CD4-positive, alpha-beta T cell (primary cell): ENCODE measurements at regions not wholly inside any gene's neighbourhood (a gene's known extent, or its start where the extent isn't known, plus 50 kb on each side); places are given as distances from the start of the nearest gene placed in this dataset.

Source experiments
- ATAC-seq: fragments of 200-7000 bp; cut with Tn5 transposase; one replicate; pipeline ENCODE4 v1.10.0; 2022; ENCODE audit warnings: mild to moderate bottlenecking; ENCODE audit not compliant: poor library complexity
- CTCF ChIA-PET: fragments of 350-600 bp; sonication (Branson Sonifier 250); formaldehyde crosslinking; loops from one replicate; lab custom pipeline; 2021; ENCODE audit warnings: antibody characterized with exemption, inconsistent platforms; lab: Charles Lee
- POLR2A ChIA-PET: fragments of 350-600 bp; sonication (Branson Sonifier 250); formaldehyde crosslinking; loops from one replicate; lab custom pipeline; 2021; ENCODE audit warnings: antibody characterized with exemption, inconsistent platforms; lab: Charles Lee
- DNase-seq, 14 experiments: peaks; one replicate each; pipeline ENCODE4 v3.0.0-alpha.2; 2013 to 2020; ENCODE audit warnings: mixed read lengths in 2 of 14
- H3K27ac ChIP-seq, 2 donors: one replicate each; pipeline versions ENCODE4 v1.5.1 to v1.7.0; 2013; ENCODE audit warnings: low read length in 2 of 2, low read depth in 1 of 2, mild to moderate bottlenecking in 1 of 2
- H3K27me3 ChIP-seq, 2 experiments: 1 replicate in 1 of 2; 2 replicates in 1 of 2; pipeline versions ENCODE4 v1.6.1 to v1.7.0; 2013; ENCODE audit warnings: low read length in 2 of 2, control low read depth in 1 of 2, mild to moderate bottlenecking in 1 of 2, moderate library complexity in 1 of 2; ENCODE audit not compliant: insufficient read depth in 2 of 2, control insufficient read depth in 1 of 2
- H3K36me3 ChIP-seq: one replicate; pipeline ENCODE4 v1.6.1; 2013; ENCODE audit warnings: low read length, control low read depth; ENCODE audit not compliant: insufficient read depth
- H3K4me1 ChIP-seq: one replicate; pipeline ENCODE4 v1.6.1; 2013; ENCODE audit warnings: low read length, control low read depth; ENCODE audit not compliant: insufficient read depth
- H3K4me3 ChIP-seq: one replicate; pipeline ENCODE4 v1.5.1; 2013; ENCODE audit warnings: mild to moderate bottlenecking, low read length, moderate library complexity
- H3K9me3 ChIP-seq, 2 experiments: 1 replicate in 1 of 2; 2 replicates in 1 of 2; pipeline versions ENCODE4 v1.6.1 to v1.7.0; 2013; ENCODE audit warnings: low read length in 2 of 2, mild to moderate bottlenecking in 2 of 2, control low read depth in 1 of 2, moderate library complexity in 1 of 2; ENCODE audit not compliant: control insufficient read depth in 1 of 2, insufficient read depth in 1 of 2
- H3K27ac Mint-ChIP-seq: one replicate; pipeline ENCODE4 v1.8.0; 2020; ENCODE audit warnings: mixed read lengths
- H3K27me3 Mint-ChIP-seq: one replicate; pipeline ENCODE4 v1.8.0; 2021; ENCODE audit warnings: mixed read lengths
- H3K36me3 Mint-ChIP-seq: one replicate; pipeline ENCODE4 v1.8.0; 2021; ENCODE audit warnings: low read depth, mixed read lengths
- H3K4me1 Mint-ChIP-seq: one replicate; pipeline ENCODE4 v1.8.0; 2021; ENCODE audit warnings: low read depth, mixed read lengths
- H3K4me3 Mint-ChIP-seq: one replicate; pipeline ENCODE4 v1.8.0; 2020; ENCODE audit warnings: mild to moderate bottlenecking, mixed read lengths
- H3K9me3 Mint-ChIP-seq: one replicate; pipeline ENCODE4 v1.8.0; 2020; ENCODE audit warnings: mixed read lengths
- CTCF ChIP-seq: fragments of 200-600 bp; IDR thresholded peaks from one replicate; pipeline ENCODE4 v1.8.0; 2022; ENCODE audit warnings: antibody characterized with exemption, mild to moderate bottlenecking
- intact Hi-C, 2 experiments: fragments of 100-400 bp; cut with DNase I in 1 of 2; cut with micrococcal nuclease in 1 of 2; formaldehyde crosslinking; loops; one replicate each; pipeline versions ENCODE4 v1.15.1 to v1.9.0; 2023 to 2025; cut with DNase I, micrococcal nuclease

- H3K27me3 ChIP-seq: no peaks in the 10 kb centered on the region
- CTCF ChIA-PET: interaction anchor here (0.7 kb wide), 1 partner anchor 509 kb away, joined by 3 read pairs; no protein-coding TSS in a partner anchor
- ATAC-seq (no peak), DNase-seq (no peak)
- peaks cover 12% of the 10 kb centered on the region for H3K4me1 Mint-ChIP-seq
- H3K27ac ChIP-seq: no peak overlapping the region
- H3K27ac Mint-ChIP-seq: no peak overlapping the region
- intact Hi-C loops: loop anchor here (5.0 kb wide), 5 partner anchors 163 to 512 kb away; partner anchors contain the start of gene NUDT4 (in 1 of the 2)
- no peaks in the 10 kb centered on the region for H3K9me3 ChIP-seq
- H3K4me1 ChIP-seq: peaks cover 7% of the 10 kb centered on the region
- no peaks in the 10 kb centered on the region for H3K36me3 ChIP-seq
- no peak for TF ChIP-seq CTCF
- no peaks in the 10 kb centered on the region for H3K36me3 Mint-ChIP-seq
- no peaks in the 10 kb centered on the region for H3K9me3 Mint-ChIP-seq
- POLR2A ChIA-PET: no interaction called here
- H3K4me3 ChIP-seq: no peak overlapping the region
- H3K27me3 Mint-ChIP-seq: no peaks in the 10 kb centered on the region
- H3K4me3 Mint-ChIP-seq: no peak overlapping the region
These were observed 60.8 kb upstream of the EEA1 start for GRCh38 chr12:92989715-92990484.

GRCh38 chr12:92991134-92991533 lies 62.0 kb upstream of the EEA1 start:
- H3K27me3 Mint-ChIP-seq: no peaks in the 10 kb centered on the region
- no peaks in the 10 kb centered on the region for H3K9me3 Mint-ChIP-seq
- Histone ChIP-seq H3K36me3 (no peaks in the 10 kb centered on the region), H3K27me3 (no peaks in the 10 kb centered on the region), H3K4me3 (no peak overlapping the region), H3K4me1 (peaks cover 7% of the 10 kb centered on the region), H3K27ac (no peak overlapping the region), H3K9me3 (no peaks in the 10 kb centered on the region)
- TF ChIP-seq CTCF: no peak
- intact Hi-C loops: no loop called here
- DNase-seq (no peak), ATAC-seq (no peak)
- H3K36me3 Mint-ChIP-seq: no peaks in the 10 kb centered on the region
- H3K4me3 Mint-ChIP-seq: no peak overlapping the region
- no peak overlapping the region for H3K27ac Mint-ChIP-seq
- peaks cover 12% of the 10 kb centered on the region for H3K4me1 Mint-ChIP-seq
- CTCF ChIA-PET: no interaction called here
- POLR2A ChIA-PET: interaction anchor here (0.6 kb wide), 1 partner anchor 810 kb away, joined by 3 read pairs; no protein-coding TSS in a partner anchor

GRCh38 chr12:92992041-92992440 lies 62.9 kb upstream of the EEA1 start:
- no peak for ATAC-seq
- no peak overlapping the region for H3K4me3 ChIP-seq
- TF ChIP-seq CTCF: no peak

More at GRCh38 chr12:92992041-92992440, 62.9 kb upstream of the EEA1 start:
- Mint-ChIP-seq H3K4me1 (peaks cover 12% of the 10 kb centered on the region), H3K9me3 (no peaks in the 10 kb centered on the region), H3K27me3 (no peaks in the 10 kb centered on the region), H3K36me3 (no peaks in the 10 kb centered on the region), H3K4me3 (no peak overlapping the region), H3K27ac (no peak overlapping the region)
- Histone ChIP-seq H3K4me1 (peaks cover 7% of the 10 kb centered on the region), H3K27ac (no peak overlapping the region), H3K36me3 (no peaks in the 10 kb centered on the region), H3K27me3 (no peaks in the 10 kb centered on the region), H3K9me3 (no peaks in the 10 kb centered on the region)
- ChIA-PET POLR2A (no interaction called here), CTCF (no interaction called here)
- intact Hi-C loops: no loop called here
- DNase-seq: no peak
